Mucosa of rectum (tissue), 2 donors: ENCODE measurements at regions not wholly inside any gene's neighbourhood (a gene's known extent, or its start where the extent isn't known, plus 50 kb on each side); places are given as distances from the start of the nearest gene placed in this dataset.
"Not testable (repeated sequence)": the region's sequence is repeated elsewhere in the genome, so short reads cannot be mapped to it uniquely, and the experiment has no call there.

Experiments
- H3K27ac ChIP-seq, 2 donors: one replicate each; pipeline ENCODE4 v1.7.0; 2013; ENCODE audit warnings: inconsistent platforms in 2 of 2, low read depth in 2 of 2, low read length in 2 of 2
- H3K27me3 ChIP-seq, 2 donors: one replicate each; pipeline ENCODE4 v1.7.0; 2013; ENCODE audit warnings: low read length in 2 of 2; ENCODE audit not compliant: control insufficient read depth in 2 of 2, insufficient read depth in 2 of 2
- H3K36me3 ChIP-seq, 2 donors: one replicate each; pipeline ENCODE4 v1.7.0; 2013; ENCODE audit warnings: low read length in 2 of 2; ENCODE audit not compliant: control insufficient read depth in 2 of 2, insufficient read depth in 2 of 2
- H3K4me1 ChIP-seq, 2 donors: one replicate each; pipeline ENCODE4 v1.7.0; 2013; ENCODE audit warnings: low read length in 2 of 2, mild to moderate bottlenecking in 1 of 2; ENCODE audit not compliant: control insufficient read depth in 2 of 2, insufficient read depth in 2 of 2
- H3K4me3 ChIP-seq, 2 donors: one replicate each; pipeline ENCODE4 v1.7.0; 2013; ENCODE audit warnings: low read length in 2 of 2
- H3K9ac ChIP-seq, 2 donors: one replicate each; pipeline ENCODE4 v1.7.0; 2013; ENCODE audit warnings: low read length in 2 of 2, low read depth in 1 of 2, mild to moderate bottlenecking in 1 of 2
- H3K9me3 ChIP-seq, 2 donors: one replicate each; pipeline ENCODE4 v1.7.0; 2013; ENCODE audit warnings: low read length in 2 of 2; ENCODE audit not compliant: control insufficient read depth in 2 of 2
- donor health status: healthy.
- donor health status: Normal muscosa, but diverticular disease.

DNA sequence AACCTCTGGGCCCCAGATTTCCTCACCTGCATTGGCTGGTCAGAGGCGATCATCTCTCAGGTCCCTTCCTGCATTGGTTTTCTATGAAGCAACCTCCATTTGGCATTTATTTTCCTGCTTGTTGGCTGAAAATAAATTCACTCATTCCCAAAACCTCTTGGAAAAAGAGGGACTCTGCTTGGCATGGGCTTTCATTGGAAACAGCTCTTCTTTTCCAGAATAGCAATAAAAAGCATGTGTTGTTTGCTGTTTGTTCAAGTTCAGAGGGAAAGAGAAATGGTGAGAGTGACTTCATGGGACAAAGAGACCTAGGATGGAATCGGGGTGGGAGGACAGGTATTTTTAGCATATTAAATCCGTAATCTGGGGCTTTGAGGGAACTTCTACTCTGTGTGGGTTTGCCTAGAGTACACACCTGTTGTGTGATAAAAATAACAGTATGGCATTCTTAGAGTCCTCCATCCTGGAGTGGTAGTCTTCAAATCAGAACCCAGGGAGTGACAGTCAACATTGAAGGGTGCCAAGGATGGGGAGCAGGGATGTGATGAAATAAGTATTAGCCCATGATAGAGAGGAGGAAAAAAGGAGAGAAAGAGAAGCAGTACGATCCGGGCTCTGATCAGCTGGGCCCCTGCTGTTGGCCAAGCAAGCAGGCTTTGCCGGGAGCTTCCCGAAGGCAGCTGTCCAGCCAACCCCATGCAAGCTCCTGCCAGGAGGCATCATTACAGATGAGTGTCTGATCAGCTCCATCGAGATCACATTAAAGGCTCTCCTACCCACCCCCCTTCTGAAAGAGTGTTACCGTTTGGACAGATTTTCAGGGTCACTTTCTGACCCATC, 131.9 kb upstream of the NFIA start:
- no peaks in the 10 kb centered on the region for H3K4me1 ChIP-seq
- H3K27ac ChIP-seq, result no peak overlapping the region
- H3K9ac ChIP-seq, result no peak overlapping the region
- no peak overlapping the region for H3K4me3 ChIP-seq
- no peaks in the 10 kb centered on the region for H3K36me3 ChIP-seq
- peaks cover 0 to 2% of the 10 kb centered on the region in 2 donors for H3K27me3 ChIP-seq
- H3K9me3 ChIP-seq, result no peaks in the 10 kb centered on the region

DNA sequence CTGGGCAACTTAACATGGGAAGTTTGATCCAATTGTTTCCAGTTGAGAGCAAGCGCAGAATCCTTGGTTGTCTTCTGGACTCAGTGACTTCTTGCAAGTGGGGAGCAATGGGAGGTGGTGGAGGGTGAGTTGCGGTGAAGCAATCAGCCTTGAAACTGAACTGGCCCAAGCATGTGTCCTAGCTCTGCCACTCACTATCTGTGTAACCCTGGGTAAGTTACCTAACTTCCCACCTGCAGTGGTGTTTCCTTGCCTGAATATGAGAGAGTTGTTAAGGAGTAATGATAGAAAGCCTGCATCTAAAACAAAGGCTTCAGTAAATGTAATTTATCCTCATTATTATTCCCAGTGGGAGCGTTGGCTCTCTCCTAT, 132.5 kb upstream of the NFIA start:
- Histone ChIP-seq H3K4me1 (no peaks in the 10 kb centered on the region), H3K9ac (no peak overlapping the region), H3K9me3 (no peaks in the 10 kb centered on the region), H3K4me3 (no peak overlapping the region), H3K27ac (no peak overlapping the region), H3K27me3 (peaks cover 0 to 2% of the 10 kb centered on the region in 2 donors), H3K36me3 (no peaks in the 10 kb centered on the region)

DNA sequence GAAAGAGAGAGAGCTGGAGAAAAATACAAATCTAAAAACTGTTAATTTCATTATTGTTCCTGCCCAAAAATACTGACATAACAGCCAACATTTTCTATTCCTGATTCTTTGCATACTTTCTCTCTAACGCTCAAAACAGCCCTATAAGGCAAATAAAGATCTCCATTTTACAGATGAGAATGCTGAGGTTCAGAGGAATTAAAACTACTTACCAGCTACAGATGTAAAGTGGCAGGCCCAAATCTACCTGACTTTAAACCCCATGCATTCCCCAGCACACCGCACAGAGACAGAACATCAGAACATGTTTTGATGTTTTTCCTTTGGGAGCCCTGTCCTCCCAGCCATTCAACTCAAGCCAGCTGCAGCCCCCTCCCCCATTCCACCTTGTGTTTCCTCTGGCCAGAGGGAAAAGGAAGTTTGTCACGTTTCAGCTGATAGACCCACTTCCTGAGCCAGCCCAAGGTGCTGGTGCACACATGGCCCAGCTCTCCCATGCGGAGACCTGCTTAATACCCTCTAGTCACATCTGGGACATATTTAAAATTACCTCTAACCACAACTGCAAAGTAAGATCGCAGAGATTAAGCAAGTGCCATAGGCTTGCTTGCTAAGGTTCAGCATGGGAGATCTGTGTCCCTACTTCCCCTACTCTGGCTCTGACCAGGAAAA, 133.1 kb upstream of the NFIA start:
- Histone ChIP-seq H3K9ac (no peak overlapping the region), H3K4me1 (no peaks in the 10 kb centered on the region), H3K4me3 (no peak overlapping the region), H3K27me3 (peaks cover 0 to 2% of the 10 kb centered on the region in 2 donors), H3K36me3 (no peaks in the 10 kb centered on the region), H3K9me3 (no peaks in the 10 kb centered on the region), H3K27ac (no peak overlapping the region)

DNA sequence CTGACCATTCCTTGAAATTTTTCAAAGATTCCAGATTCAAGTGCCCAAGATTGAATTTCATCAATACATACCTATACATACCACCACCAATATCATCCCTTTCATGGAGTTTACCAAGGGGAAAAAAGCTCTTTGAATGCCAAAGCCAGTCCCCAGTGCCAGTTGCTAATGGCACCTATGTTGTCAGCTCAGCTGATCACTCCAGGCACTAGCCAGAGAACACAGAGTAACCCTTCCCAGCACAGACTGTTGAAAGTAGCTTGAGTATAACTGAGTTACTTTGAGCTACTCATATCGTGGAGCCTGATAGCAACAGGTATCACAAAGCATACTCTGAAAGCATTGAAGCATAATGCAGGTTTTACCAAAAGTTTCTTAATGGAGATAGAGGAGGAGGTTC, 133.9 kb upstream of the NFIA start:
- H3K36me3 ChIP-seq, result no peaks in the 10 kb centered on the region
- H3K4me1 ChIP-seq, result no peaks in the 10 kb centered on the region
- peaks cover 0 to 2% of the 10 kb centered on the region in 2 donors for H3K27me3 ChIP-seq
- no peak overlapping the region for H3K27ac ChIP-seq
- H3K9ac ChIP-seq, result no peak overlapping the region
- no peaks in the 10 kb centered on the region for H3K9me3 ChIP-seq
- no peak overlapping the region for H3K4me3 ChIP-seq

DNA sequence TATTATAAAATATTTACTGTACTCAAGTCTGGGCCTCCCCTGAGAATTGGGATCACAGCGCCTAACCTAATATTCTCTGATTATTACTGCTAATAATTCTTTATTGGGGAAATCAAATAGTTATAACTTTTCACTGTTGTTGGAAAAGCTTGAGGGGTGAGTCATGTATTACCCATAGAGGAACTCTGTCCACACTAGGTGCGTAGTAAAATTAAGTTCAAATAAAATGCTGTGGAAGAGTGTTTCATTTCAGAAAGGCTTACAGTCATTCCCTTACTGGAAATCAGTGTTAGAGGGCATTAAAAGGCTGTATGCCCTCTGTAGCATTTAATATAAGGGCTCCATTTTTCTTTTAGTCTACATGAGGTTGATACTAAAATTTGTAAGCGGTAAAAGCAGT, 135.0 kb upstream of the NFIA start:
- Histone ChIP-seq H3K9me3 (no peaks in the 10 kb centered on the region), H3K9ac (no peak overlapping the region), H3K4me1 (no peaks in the 10 kb centered on the region), H3K4me3 (no peak overlapping the region), H3K27me3 (peaks cover 0 to 2% of the 10 kb centered on the region in 2 donors), H3K27ac (no peak overlapping the region), H3K36me3 (no peaks in the 10 kb centered on the region)

DNA sequence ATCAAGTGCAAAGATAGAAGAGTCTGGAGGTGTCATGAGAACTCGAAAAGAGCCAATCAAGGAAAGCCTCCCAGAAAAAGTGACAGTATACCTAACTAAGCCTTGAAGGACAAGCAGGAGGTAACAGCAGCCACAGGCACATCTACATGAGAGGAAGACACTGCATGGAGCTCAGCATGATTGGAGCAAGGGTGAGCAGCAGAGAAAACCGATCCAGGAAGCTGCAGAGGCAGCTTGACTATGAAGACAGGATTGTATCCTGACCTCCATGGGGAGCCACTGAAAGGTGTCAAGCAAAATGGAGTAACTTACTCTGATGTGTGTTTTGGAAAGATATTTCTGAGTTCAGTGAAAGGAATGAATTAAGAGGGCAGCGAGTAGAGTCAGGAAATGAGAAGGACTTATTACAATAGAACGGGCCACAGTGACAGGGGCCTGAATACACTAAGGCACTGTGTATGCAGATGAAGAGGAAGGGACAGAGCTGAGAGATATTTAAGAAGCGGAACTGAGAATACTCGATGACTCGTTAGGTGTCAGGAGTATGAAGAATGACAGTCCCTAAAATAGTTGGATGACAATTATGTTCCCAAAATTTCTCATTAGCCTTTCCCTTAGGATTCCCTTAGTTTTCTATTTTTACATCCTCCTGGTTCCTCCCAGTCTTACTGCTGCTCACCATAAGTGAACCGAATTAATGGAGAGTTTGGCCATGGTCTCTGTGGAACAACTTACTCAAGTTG, 139.3 kb upstream of the NFIA start:
- Histone ChIP-seq H3K36me3 (no peaks in the 10 kb centered on the region), H3K9ac (no peak overlapping the region), H3K27me3 (peaks cover 0 to 2% of the 10 kb centered on the region in 2 donors), H3K4me3 (no peak overlapping the region), H3K27ac (no peak overlapping the region), H3K9me3 (no peaks in the 10 kb centered on the region), H3K4me1 (no peaks in the 10 kb centered on the region)

DNA sequence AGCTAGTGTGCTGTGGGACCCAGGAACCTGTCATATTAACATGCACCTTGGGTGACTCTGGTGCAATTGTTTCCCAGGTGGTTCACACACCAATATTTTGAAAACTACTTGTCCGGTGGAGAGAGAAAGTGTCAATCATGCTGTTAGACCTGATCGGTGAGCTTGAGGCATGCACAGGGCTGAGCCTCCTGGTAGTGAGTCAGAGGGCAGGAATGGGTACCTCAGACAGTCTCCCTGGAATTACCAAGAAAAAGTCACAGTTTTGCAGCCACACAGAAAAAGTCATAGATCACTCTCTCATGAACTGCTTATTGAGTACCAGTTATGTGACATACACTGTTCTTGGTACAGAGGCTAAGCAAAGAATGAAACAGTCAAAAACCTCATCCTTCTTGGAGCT, 140.1 kb upstream of the NFIA start:
- peaks cover 0 to 2% of the 10 kb centered on the region in 2 donors for H3K27me3 ChIP-seq
- no peaks in the 10 kb centered on the region for H3K9me3 ChIP-seq
- H3K4me1 ChIP-seq, result no peaks in the 10 kb centered on the region
- H3K36me3 ChIP-seq, result no peaks in the 10 kb centered on the region
- no peak overlapping the region for H3K27ac ChIP-seq
- no peak overlapping the region for H3K4me3 ChIP-seq
- H3K9ac ChIP-seq, result no peak overlapping the region

DNA sequence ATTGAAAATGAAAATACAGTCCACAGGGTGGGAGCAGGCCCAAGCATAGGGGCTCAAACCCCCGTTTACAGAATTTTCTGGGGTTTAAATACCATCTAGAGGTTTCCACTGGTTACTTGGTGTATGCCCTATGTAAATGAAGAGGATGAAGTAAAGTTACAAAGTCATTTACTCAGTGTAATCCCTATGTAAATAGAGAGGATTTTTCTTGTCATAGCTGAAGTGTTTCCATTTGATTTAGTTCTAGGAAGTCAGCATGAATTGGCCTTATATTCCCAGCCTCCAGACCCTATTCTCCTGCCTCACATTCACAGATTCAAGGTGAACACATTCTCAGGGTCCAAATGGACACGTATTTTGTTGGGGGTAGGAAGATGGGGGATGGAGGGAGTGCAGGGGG, 141.7 kb upstream of the NFIA start:
- not testable (repeated sequence) for H3K9me3 ChIP-seq, H3K4me3 ChIP-seq, H3K4me1 ChIP-seq, H3K27ac ChIP-seq, H3K27me3 ChIP-seq, H3K36me3 ChIP-seq, H3K9ac ChIP-seq

DNA sequence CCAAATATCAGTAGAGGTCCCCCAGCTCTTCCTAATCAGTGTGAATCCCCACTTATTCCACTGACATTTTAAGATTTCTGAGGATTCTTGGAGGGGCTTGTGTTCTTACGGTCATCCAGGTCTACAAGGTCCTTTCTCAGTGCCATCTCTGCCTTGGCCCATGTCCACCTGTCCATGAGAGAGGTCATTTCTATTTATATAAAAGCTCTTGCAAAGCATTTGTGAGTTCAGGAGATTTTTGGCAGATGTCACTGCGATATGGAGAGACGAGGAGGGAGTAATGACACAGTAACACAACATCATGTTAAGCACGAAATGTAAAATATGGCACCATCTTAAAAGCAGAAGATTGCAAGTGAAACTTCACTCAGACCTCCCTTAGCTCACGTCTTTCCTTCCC, 144.6 kb upstream of the NFIA start:
- no peak overlapping the region for H3K9ac ChIP-seq
- no peaks in the 10 kb centered on the region for H3K36me3 ChIP-seq
- H3K27ac ChIP-seq, result no peak overlapping the region
- H3K4me1 ChIP-seq, result no peaks in the 10 kb centered on the region
- no peak overlapping the region for H3K4me3 ChIP-seq
- H3K9me3 ChIP-seq, result no peaks in the 10 kb centered on the region
- no peaks in the 10 kb centered on the region for H3K27me3 ChIP-seq
